ENCODE measurements at regions not wholly inside any gene's neighbourhood (a gene's known extent, or its start where the extent isn't known, plus 50 kb on each side); places are given as distances from the start of the nearest gene placed in this dataset.

GRCh38 chr2:31764169-31764568 lies 183.4 kb upstream of the SRD5A2 start:
- no peak for TF ChIP-seq CTCF (IDR thresholded peaks at IDR 0.05)
- no peak for TF ChIP-seq POLR2A (IDR thresholded peaks at IDR 0.05; ENCODE audit: low read depth)
- TF ChIP-seq POLR2AphosphoS5 (IDR thresholded peaks at IDR 0.05), result no peak
- TF ChIP-seq EP300 (IDR thresholded peaks at IDR 0.05), result no peak

Data from esophagus muscularis mucosa (tissue), 4 donors.